Panc1 (cell line): ENCODE measurements at regions not wholly inside any gene's neighbourhood (a gene's known extent, or its start where the extent isn't known, plus 50 kb on each side); places are given as distances from the start of the nearest gene placed in this dataset.

Source experiments
- ATAC-seq: fragments of 200-7000 bp; cut with Tn5 transposase; 2 replicates; pipeline ENCODE4 v1.9.1; 2020; ENCODE audit warnings: mild to moderate bottlenecking, moderate library complexity
- BruUV-seq: library from RNA; stranded (reverse); fragments of 400-500 nt; replicated peaks from 2 replicates; lab custom pipeline; 2021; lab: Mats Ljungman, UMichigan
- CTCF ChIA-PET: fragments of 300-600 bp; sonication (Branson Sonifier 250); formaldehyde crosslinking; loops from one replicate; lab custom pipeline; 2022; ENCODE audit warnings: antibody characterized with exemption; lab: Charles Lee
- POLR2A ChIA-PET: fragments of 300-600 bp; sonication (Branson Sonifier 250); formaldehyde crosslinking; loops from one replicate; lab custom pipeline; 2022; ENCODE audit warnings: antibody characterized with exemption; lab: Charles Lee
- DNase-seq: peaks from one replicate; pipeline ENCODE4 v3.0.0-alpha.2; 2010; ENCODE audit warnings: low read depth, low spot score
- H3K27ac ChIP-seq: 2 replicates; pipeline ENCODE4 v1.5.1; 2011; ENCODE audit warnings: mild to moderate bottlenecking, low read length, inconsistent platforms
- H3K27me3 ChIP-seq: fragments of 200-500 bp; sonication (Bioruptor generic); 2 replicates; pipeline ENCODE4 v1.6.0; 2014; ENCODE audit warnings: low read length, inconsistent platforms; ENCODE audit not compliant: control insufficient read depth, insufficient read depth
- H3K36me3 ChIP-seq: fragments of 200-500 bp; sonication (Bioruptor generic); 2 replicates; pipeline ENCODE4 v1.5.1; 2014; ENCODE audit warnings: inconsistent platforms, mild to moderate bottlenecking, low read length, moderate library complexity; ENCODE audit not compliant: control insufficient read depth, insufficient read depth
- H3K4me1 ChIP-seq: 2 replicates; pipeline ENCODE4 v1.5.1; 2011; ENCODE audit warnings: inconsistent platforms, mild to moderate bottlenecking, low read length, moderate library complexity; ENCODE audit not compliant: control insufficient read depth, insufficient read depth
- H3K4me3 ChIP-seq, 2 experiments: 2 replicates each; pipeline ENCODE4 v1.5.1; 2011 to 2012; ENCODE audit warnings: low read depth in 2 of 2, low read length in 2 of 2, mild to moderate bottlenecking in 2 of 2, inconsistent platforms in 1 of 2, moderate library complexity in 1 of 2
- H3K9me3 ChIP-seq: fragments of 200-500 bp; sonication (Bioruptor generic); 2 replicates; pipeline ENCODE4 v1.5.1; 2014; ENCODE audit warnings: low read depth, mild to moderate bottlenecking, inconsistent platforms, low read length, moderate library complexity; ENCODE audit not compliant: control insufficient read depth, insufficient read depth
- CTCF ChIP-seq: fragments of 450-650 bp; IDR thresholded peaks from 2 replicates; pipeline ENCODE4 v1.5.1; 2017; ENCODE audit warnings: mild to moderate bottlenecking
- POLR2AphosphoS5 ChIP-seq: IDR thresholded peaks from 2 replicates; pipeline ENCODE4 v1.6.1; 2012; ENCODE audit warnings: mild to moderate bottlenecking, low read depth, low read length, moderate library complexity
- REST ChIP-seq, 2 experiments: IDR thresholded peaks; 2 replicates each; pipeline ENCODE4 v1.6.1; 2011 to 2012; ENCODE audit warnings: low read depth in 2 of 2, control low read depth in 1 of 2, low read length in 1 of 2, mild to moderate bottlenecking in 1 of 2, moderate library complexity in 1 of 2; ENCODE audit not compliant: insufficient read depth in 1 of 2
- SIN3A ChIP-seq: IDR thresholded peaks from 2 replicates; pipeline ENCODE4 v1.6.1; 2012; ENCODE audit warnings: low read depth, mild to moderate bottlenecking, low read length, moderate library complexity, borderline replicate concordance; ENCODE audit not compliant: insufficient read depth
- TCF7L2 ChIP-seq: IDR thresholded peaks from 2 replicates; pipeline ENCODE4 v1.6.1; 2011; ENCODE audit warnings: mild to moderate bottlenecking, low read depth, low read length, inconsistent platforms
- in situ Hi-C: cut with HindIII; loops from 2 replicates; pipeline ENCODE4 v1.10.0; 2016; ENCODE audit warnings: low sequenced_read_pairs, low pct_unique_long_range_greater_than_20kb
- intact Hi-C: fragments of 100-400 bp; cut with micrococcal nuclease; formaldehyde crosslinking; loops from one replicate; pipeline ENCODE4 v1.10.0; 2022; ENCODE audit not compliant: unreplicated experiment

GRCh38 chr14:65959563-65960024 lies 526.6 kb upstream of the CCDC196 start:
- in situ Hi-C loops: no loop called here
- Histone ChIP-seq H3K4me1 (no peaks in the 10 kb centered on the region), H3K4me3 (no peak overlapping the region), H3K27ac (no peak overlapping the region), H3K27me3 (no peaks in the 10 kb centered on the region; the same call in 1 of the 2 replicates), H3K36me3 (no peaks in the 10 kb centered on the region), H3K9me3 (no peaks in the 10 kb centered on the region)
- ChIA-PET CTCF (interaction anchor here (0.6 to 0.7 kb wide), 2 partner anchors 543 to 544 kb away, joined by 5 to 7 read pairs; no protein-coding TSS in a partner anchor), POLR2A (no interaction called here)
- DNase-seq: no peak
- BruUV-seq: no TSS peak
- TF ChIP-seq CTCF (peak; percentile 25; the same call in 1 of the 2 replicates), TCF7L2 (no peak)
- intact Hi-C loops: loop anchor here (5.0 kb wide), 1 partner anchor 797 kb away; no protein-coding TSS in a partner anchor
- no peak for ATAC-seq

GRCh38 chr14:65961004-65961403 lies 525.2 kb upstream of the CCDC196 start:
- BruUV-seq: no TSS peak
- TF ChIP-seq POLR2AphosphoS5: no peak
- TF ChIP-seq REST (IDR thresholded peaks at IDR 0.05; ENCODE audit: insufficient read depth in 1 of 2, low read depth in 2 of 2, low read length in 1 of 2): no peak
- peak; percentile 68 for TF ChIP-seq CTCF
- TF ChIP-seq TCF7L2: no peak
- no peak for TF ChIP-seq SIN3A
- peaks cover 2% of the 10 kb centered on the region; the same call in 1 of the 2 replicates for H3K27me3 ChIP-seq
- ChIA-PET CTCF (interaction anchor here (0.6 to 1.0 kb wide), 3 partner anchors 97 to 792 kb away, joined by 3 read pairs; no protein-coding TSS in a partner anchor), POLR2A (interaction anchor here (0.6 kb wide), 1 partner anchor 211 kb away, joined by 3 read pairs; no protein-coding TSS in a partner anchor)
- in situ Hi-C loops: no loop called here
- H3K4me3 ChIP-seq: no peak overlapping the region
- ATAC-seq: no peak
- DNase-seq: peak; percentile 10
- H3K9me3 ChIP-seq: no peaks in the 10 kb centered on the region
- H3K36me3 ChIP-seq: no peaks in the 10 kb centered on the region
- no peak overlapping the region for H3K27ac ChIP-seq
- intact Hi-C loops: no loop called here
- no peaks in the 10 kb centered on the region for H3K4me1 ChIP-seq
